ENCODE measurements at regions not wholly inside any gene's neighbourhood (a gene's known extent, or its start where the extent isn't known, plus 50 kb on each side); places are given as distances from the start of the nearest gene placed in this dataset.

DNA sequence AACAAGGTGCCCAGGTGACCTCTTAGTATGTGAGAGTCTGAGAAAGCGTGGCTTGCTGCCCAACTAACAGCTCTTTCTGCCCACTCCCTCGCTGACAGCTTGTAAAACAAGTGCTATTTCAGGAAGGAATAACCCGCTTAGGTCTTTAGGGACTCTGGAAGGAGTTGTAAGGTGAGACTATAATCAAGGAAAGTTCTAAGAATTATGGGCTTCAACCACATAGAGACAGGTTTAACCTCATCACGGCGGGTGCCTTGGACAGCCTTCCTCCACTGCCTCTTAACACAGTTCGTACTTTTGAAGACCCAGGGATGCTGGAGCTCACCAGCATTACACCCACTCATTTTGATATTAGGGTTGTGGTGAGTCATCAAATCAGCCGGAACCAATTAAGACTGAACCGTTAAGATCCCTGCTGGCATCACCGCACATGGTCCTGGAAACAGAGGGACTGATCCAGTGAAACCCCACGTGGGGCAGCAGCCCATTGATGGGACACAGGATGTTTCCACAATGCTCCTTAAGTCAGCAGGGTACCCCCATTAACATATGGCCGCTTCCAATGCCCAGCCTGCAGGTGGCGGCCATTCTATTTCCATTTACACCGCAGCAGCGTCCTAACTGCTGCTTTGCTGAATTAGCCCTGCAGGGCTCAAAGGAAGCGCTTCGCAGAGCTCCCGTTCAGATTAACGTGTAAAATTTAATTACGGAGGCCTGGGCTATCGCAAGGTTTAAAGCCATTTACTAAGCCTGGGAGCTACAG, 176.6 kb upstream of the SDK2 start:
- Histone ChIP-seq H3K27ac (no peak overlapping the region), H3K4me3 (no peak overlapping the region), H3K36me3 (ENCODE audit: insufficient read depth in 1 of 2, low read depth in 1 of 2) (no peaks in the 10 kb centered on the region), H3K27me3 (ENCODE audit: insufficient read depth in 3 of 3, low read length in 2 of 3) (peaks cover 0 to 16% (median 2%) of the 10 kb centered on the region in 3 donors), H3K9me3 (no peaks in the 10 kb centered on the region), H3K4me1 (no peaks in the 10 kb centered on the region)
- ATAC-seq (no peak), DNase-seq (no peak)
- WGBS, 3 donors = 14 to 19% (median 17%) methylated on average over 20 of the region's 20 CpGs
- TF ChIP-seq, protein P1, sequence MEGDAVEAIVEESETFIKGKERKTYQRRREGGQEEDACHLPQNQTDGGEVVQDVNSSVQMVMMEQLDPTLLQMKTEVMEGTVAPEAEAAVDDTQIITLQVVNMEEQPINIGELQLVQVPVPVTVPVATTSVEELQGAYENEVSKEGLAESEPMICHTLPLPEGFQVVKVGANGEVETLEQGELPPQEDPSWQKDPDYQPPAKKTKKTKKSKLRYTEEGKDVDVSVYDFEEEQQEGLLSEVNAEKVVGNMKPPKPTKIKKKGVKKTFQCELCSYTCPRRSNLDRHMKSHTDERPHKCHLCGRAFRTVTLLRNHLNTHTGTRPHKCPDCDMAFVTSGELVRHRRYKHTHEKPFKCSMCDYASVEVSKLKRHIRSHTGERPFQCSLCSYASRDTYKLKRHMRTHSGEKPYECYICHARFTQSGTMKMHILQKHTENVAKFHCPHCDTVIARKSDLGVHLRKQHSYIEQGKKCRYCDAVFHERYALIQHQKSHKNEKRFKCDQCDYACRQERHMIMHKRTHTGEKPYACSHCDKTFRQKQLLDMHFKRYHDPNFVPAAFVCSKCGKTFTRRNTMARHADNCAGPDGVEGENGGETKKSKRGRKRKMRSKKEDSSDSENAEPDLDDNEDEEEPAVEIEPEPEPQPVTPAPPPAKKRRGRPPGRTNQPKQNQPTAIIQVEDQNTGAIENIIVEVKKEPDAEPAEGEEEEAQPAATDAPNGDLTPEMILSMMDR (IDR thresholded peaks at IDR 0.05) = no peak
- intact Hi-C loops (cut with DNase I) = no loop called here

DNA sequence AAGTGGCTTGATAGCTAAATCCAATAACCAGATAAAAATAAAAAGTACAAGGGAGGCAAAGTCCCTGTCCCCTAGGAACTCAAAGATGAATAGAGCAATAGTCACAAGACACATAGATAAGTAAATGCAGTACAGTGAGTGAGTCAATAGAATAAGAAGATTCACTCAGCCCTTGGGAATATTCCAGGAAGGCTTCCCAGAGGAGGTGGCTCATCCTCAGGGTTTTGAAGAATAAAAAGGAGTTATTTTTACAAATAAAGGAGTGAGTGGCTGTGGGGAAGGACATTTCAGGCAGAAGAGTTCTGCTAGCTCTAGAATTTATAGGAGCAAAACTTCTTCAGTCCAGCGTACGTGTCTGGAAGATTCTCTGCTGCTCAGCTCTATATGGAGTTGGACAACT, 177.4 kb upstream of the SDK2 start:
- ATAC-seq (no peak), DNase-seq (no peak)
- no peaks in the 10 kb centered on the region for H3K9me3 ChIP-seq
- no peak overlapping the region for H3K27ac ChIP-seq
- peaks cover 0 to 16% (median 3%) of the 10 kb centered on the region in 3 donors for H3K27me3 ChIP-seq (ENCODE audit: insufficient read depth in 3 of 3, low read length in 2 of 3)
- TF ChIP-seq, protein P1 (IDR thresholded peaks at IDR 0.05) = no peak
- H3K4me1 ChIP-seq = no peaks in the 10 kb centered on the region
- no peaks in the 10 kb centered on the region for H3K36me3 ChIP-seq (ENCODE audit: insufficient read depth in 1 of 2, low read depth in 1 of 2)
- intact Hi-C loops (cut with DNase I) = no loop called here
- no peak overlapping the region for H3K4me3 ChIP-seq
- WGBS, 3 donors = 95 to 96% (median 95%) methylated on average over 2 of the region's 2 CpGs

DNA sequence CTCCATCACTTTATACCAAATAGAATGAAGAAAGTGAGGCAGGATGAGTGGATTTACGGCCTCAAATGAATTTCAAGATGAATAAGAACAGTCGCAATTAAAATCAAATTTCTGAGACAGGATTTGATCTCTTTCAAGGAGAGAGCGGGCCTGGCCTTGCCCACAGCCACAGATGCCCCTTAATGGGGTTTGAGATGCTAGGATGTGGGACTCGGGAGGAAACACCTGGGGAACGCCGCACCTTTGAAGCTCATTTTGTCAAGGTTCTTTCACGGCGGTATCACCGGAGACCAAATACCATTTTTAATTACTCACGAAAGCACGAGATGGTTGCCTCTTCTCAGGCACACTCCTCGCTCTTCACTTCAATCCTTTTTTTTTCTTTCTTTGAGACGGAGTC, 178.1 kb upstream of the SDK2 start:
- ATAC-seq (no peak), DNase-seq (no peak)
- 88 to 93% (median 90%) methylated on average over 13 of the region's 13 CpGs for WGBS, 3 donors
- no peaks in the 10 kb centered on the region for H3K9me3 ChIP-seq
- H3K27ac ChIP-seq = no peak overlapping the region
- intact Hi-C loops (cut with DNase I) = no loop called here
- TF ChIP-seq, protein P1 (IDR thresholded peaks at IDR 0.05) = no peak
- H3K4me1 ChIP-seq = no peaks in the 10 kb centered on the region
- no peaks in the 10 kb centered on the region for H3K36me3 ChIP-seq (ENCODE audit: insufficient read depth in 1 of 2, low read depth in 1 of 2)
- H3K4me3 ChIP-seq = no peak overlapping the region
- H3K27me3 ChIP-seq (ENCODE audit: insufficient read depth in 3 of 3, low read length in 2 of 3) = peaks cover 0 to 16% (median 3%) of the 10 kb centered on the region in 3 donors

DNA sequence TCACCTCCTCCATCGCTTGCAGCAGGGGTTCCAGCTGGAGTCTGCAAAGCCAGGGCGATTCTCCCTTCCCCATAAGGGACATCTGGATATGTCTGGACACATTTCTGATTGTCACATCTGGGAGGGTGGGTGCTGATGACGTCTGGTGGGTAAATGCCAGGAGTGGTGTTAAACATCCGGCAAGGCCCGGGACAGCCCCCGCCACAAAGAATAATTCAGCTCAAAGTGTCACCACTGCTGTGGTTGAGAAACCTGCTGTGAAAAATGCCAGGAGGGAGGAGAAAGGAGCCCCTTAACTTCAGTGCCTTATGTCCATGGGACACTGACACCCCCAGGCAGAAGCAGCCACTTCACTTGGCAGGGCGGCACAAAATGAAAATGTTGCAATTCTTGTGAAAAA, 179.4 kb upstream of the SDK2 start:
- no peaks in the 10 kb centered on the region for H3K9me3 ChIP-seq
- intact Hi-C loops (cut with DNase I) = no loop called here
- H3K36me3 ChIP-seq (ENCODE audit: insufficient read depth in 1 of 2, low read depth in 1 of 2) = no peaks in the 10 kb centered on the region
- ATAC-seq (no peak), DNase-seq (no peak)
- H3K27ac ChIP-seq = no peak overlapping the region
- no peak overlapping the region for H3K4me3 ChIP-seq
- H3K4me1 ChIP-seq = no peaks in the 10 kb centered on the region
- TF ChIP-seq, protein P1 (IDR thresholded peaks at IDR 0.05) = no peak
- WGBS, 3 donors = 50 to 63% (median 52%) methylated on average over 7 of the region's 7 CpGs
- peaks cover 0 to 16% (median 3%) of the 10 kb centered on the region in 3 donors for H3K27me3 ChIP-seq (ENCODE audit: insufficient read depth in 3 of 3, low read length in 2 of 3)

DNA sequence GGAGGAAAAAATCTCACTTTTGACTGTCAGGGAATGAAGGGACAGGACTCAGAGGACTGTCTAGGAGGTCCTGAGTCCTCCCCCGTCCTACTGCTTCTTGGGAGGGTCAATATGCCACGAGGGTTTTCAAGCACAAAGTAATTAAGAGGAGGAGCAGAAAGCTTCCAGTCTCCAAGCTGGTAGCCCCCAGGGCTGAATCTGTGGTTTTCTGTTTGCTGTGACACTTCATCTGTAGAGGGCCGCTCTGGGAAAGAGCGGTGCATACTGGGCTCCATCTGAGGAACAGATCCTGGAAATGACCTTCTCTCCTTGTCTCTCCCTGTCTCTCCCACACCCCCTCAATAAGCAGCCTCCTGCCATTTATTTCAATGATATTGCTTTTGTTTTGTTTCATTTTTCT, 180.1 kb upstream of the SDK2 start:
- Histone ChIP-seq H3K4me3 (no peak overlapping the region), H3K4me1 (no peaks in the 10 kb centered on the region), H3K27ac (no peak overlapping the region), H3K36me3 (ENCODE audit: insufficient read depth in 1 of 2, low read depth in 1 of 2) (no peaks in the 10 kb centered on the region), H3K9me3 (no peaks in the 10 kb centered on the region), H3K27me3 (ENCODE audit: insufficient read depth in 3 of 3, low read length in 2 of 3) (peaks cover 0 to 16% (median 3%) of the 10 kb centered on the region in 3 donors)
- ATAC-seq (no peak), DNase-seq (no peak)
- TF ChIP-seq, protein P1 (IDR thresholded peaks at IDR 0.05) = no peak
- intact Hi-C loops (cut with DNase I) = no loop called here
- 80 to 89% (median 86%) methylated on average over 4 of the region's 4 CpGs for WGBS, 3 donors

Measured in psoas muscle (tissue), 7 donors.